NT2/D1 (cell line): ENCODE measurements at regions not wholly inside any gene's neighbourhood (a gene's known extent, or its start where the extent isn't known, plus 50 kb on each side); places are given as distances from the start of the nearest gene placed in this dataset.

Experiments
- SUZ12 ChIP-seq: IDR thresholded peaks from 2 replicates; pipeline ENCODE4 v1.6.1; 2011; ENCODE audit not compliant: insufficient read length, insufficient read depth; ENCODE audit errors: extremely low read depth
- YY1 ChIP-seq: IDR thresholded peaks from 2 replicates; pipeline ENCODE4 v1.6.1; 2011; ENCODE audit not compliant: insufficient read length, insufficient read depth
- ZNF274 ChIP-seq: IDR thresholded peaks from 2 replicates; pipeline ENCODE4 v1.6.1; 2011; ENCODE audit warnings: mild to moderate bottlenecking, low read depth, low read length

DNA sequence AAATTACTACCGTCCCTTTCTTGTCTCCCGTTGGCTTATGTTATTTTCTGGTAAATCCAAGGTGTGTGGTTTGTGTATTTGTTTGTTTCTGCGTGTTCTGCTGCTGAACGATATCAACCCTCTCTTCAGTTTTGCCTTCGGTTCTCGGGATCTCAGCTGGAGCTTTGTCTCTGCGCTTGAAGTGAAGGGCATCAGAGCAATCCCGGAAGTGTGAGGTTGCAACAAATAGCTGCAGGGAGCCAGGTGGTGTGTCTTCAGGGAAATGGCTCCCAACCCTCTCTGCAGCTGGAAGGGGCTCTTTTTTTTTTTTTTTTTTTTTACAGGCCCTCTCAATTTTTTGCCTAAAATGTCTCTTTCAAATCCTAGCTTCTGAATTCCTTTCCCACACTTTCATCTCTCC, 116.4 kb upstream of the RGMA start:
- TF ChIP-seq ZNF274 (no peak), YY1 (no peak), SUZ12 (no peak)
